ENCODE measurements at regions not wholly inside any gene's neighbourhood (a gene's known extent, or its start where the extent isn't known, plus 50 kb on each side); places are given as distances from the start of the nearest gene placed in this dataset.

DNA sequence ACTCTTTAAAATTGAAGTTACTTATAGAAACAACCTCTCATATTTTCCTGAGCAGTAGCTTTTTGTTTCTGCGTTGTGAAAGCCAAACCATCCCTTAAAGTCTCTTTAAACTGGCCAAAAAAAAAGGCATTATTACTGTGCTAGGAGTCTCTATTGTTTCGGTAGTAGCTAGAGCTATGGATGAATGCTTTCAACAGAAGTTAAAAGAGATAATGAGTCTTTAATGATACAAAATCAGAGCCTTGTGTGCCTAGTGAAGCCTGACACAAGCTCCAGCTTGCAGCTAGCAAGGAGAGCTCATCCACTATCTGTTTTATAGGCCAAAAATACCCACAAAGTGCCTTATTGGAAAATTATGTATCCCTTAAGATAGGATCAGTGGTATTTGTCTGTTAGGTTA, 360.4 kb upstream of the CDIN1 start:
- Histone ChIP-seq H3K4me1 (ENCODE audit: control insufficient read depth, insufficient read depth, low read length) (no peaks in the 10 kb centered on the region), H3K27ac (ENCODE audit: control insufficient read depth, insufficient read depth) (no peak overlapping the region), H3K4me2 (ENCODE audit: control insufficient read depth, insufficient read depth) (no peak overlapping the region), H3K27me3 (replicated peaks in 1 of 2; ENCODE audit: control insufficient read depth in 2 of 2, insufficient read depth in 2 of 2, low read length in 1 of 2) (no peaks in the 10 kb centered on the region), H3K4me3 (no peak overlapping the region), H4K20me1 (ENCODE audit: control insufficient read depth, insufficient read depth) (no peaks in the 10 kb centered on the region), H3K36me3 (ENCODE audit: control insufficient read depth in 2 of 2, insufficient read depth in 2 of 2, low read length in 1 of 2) (no peaks in the 10 kb centered on the region), H3K9ac (ENCODE audit: control insufficient read depth, insufficient read depth, low read length) (no peak overlapping the region), H2AFZ (ENCODE audit: control insufficient read depth, low read depth, low read length) (no peak overlapping the region), H3K79me2 (ENCODE audit: control insufficient read depth, insufficient read depth, low read length) (no peaks in the 10 kb centered on the region), H3K9me3 (replicated peaks; ENCODE audit: control insufficient read depth, insufficient read depth, low read length) (no peaks in the 10 kb centered on the region; the same call in 2 of the 3 replicates)
- WGBS (ENCODE audit: insufficient coverage, insufficient replicate concordance, low lambda C conversion rate, missing lambda C conversion rate), result 38% methylated on average over 2 of the region's 2 CpGs
- no peak for ATAC-seq
- ChIA-PET CTCF (no interaction called here), SMC1A (ENCODE audit: uncharacterized antibody, unreplicated experiment) (no interaction called here), POLR2A (no interaction called here), RAD21 (ENCODE audit: unreplicated experiment) (no interaction called here)
- TF ChIP-seq TARDBP (IDR thresholded peaks at IDR 0.05; ENCODE audit: borderline replicate concordance), result no peak
- TF ChIP-seq MTA2 (IDR thresholded peaks at IDR 0.05; ENCODE audit: low read depth), result no peak
- TF ChIP-seq ESRRA (IDR thresholded peaks at IDR 0.05; ENCODE audit: low read length), result no peak
- in situ Hi-C loops (cut with MboI), result no loop called here
- intact Hi-C loops (cut with micrococcal nuclease; ENCODE audit: unreplicated experiment), result no loop called here
- FAIRE-seq, result no peak
- no peak for DNase-seq (ENCODE audit: low read depth, low spot score)
- no TSS peak for BruUV-seq (replicated peaks)

DNA sequence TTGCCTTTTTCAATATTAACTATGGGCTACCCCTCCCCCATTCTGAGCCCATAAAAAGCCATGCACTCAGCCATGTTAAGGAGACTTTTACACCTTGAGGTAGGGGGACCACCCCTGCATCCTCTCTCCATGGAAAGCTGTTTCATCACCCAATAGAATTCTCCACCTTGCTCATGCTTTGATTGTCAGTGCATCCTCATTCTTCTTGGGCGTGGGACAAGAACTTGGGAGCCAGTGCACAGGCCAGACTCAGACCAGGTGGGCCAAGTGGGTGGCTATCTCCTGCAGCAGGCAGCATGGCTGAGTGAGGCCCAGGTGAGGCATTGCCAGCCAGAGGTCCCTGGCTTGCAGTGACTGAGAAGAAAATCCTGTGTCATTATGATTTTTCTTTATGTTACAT, 357.4 kb upstream of the CDIN1 start:
- WGBS (ENCODE audit: insufficient coverage, insufficient replicate concordance, low lambda C conversion rate, missing lambda C conversion rate), result 0% methylated on average over 1 of the region's 1 CpG
- no TSS peak for BruUV-seq (replicated peaks)
- Histone ChIP-seq H3K9ac (ENCODE audit: control insufficient read depth, insufficient read depth, low read length) (no peak overlapping the region), H3K4me1 (ENCODE audit: control insufficient read depth, insufficient read depth, low read length) (no peaks in the 10 kb centered on the region), H2AFZ (ENCODE audit: control insufficient read depth, low read depth, low read length) (no peak overlapping the region), H3K4me3 (no peak overlapping the region), H3K79me2 (ENCODE audit: control insufficient read depth, insufficient read depth, low read length) (no peaks in the 10 kb centered on the region), H3K27me3 (replicated peaks in 1 of 2; ENCODE audit: control insufficient read depth in 2 of 2, insufficient read depth in 2 of 2, low read length in 1 of 2) (no peaks in the 10 kb centered on the region), H3K27ac (ENCODE audit: control insufficient read depth, insufficient read depth) (no peak overlapping the region), H3K9me3 (replicated peaks; ENCODE audit: control insufficient read depth, insufficient read depth, low read length) (no peaks in the 10 kb centered on the region; the same call in 2 of the 3 replicates), H3K4me2 (ENCODE audit: control insufficient read depth, insufficient read depth) (no peak overlapping the region), H3K36me3 (ENCODE audit: control insufficient read depth in 2 of 2, insufficient read depth in 2 of 2, low read length in 1 of 2) (no peaks in the 10 kb centered on the region), H4K20me1 (ENCODE audit: control insufficient read depth, insufficient read depth) (no peaks in the 10 kb centered on the region)
- FAIRE-seq (no peak), DNase-seq (ENCODE audit: low read depth, low spot score) (no peak), ATAC-seq (no peak)
- RAD21 ChIA-PET (ENCODE audit: unreplicated experiment), result no interaction called here
- intact Hi-C loops (cut with micrococcal nuclease; ENCODE audit: unreplicated experiment) (no loop called here), in situ Hi-C loops (cut with MboI) (no loop called here)
- SMC1A ChIA-PET (ENCODE audit: uncharacterized antibody, unreplicated experiment), result no interaction called here
- CTCF ChIA-PET, result no interaction called here
- POLR2A ChIA-PET, result no interaction called here
- TF ChIP-seq, protein P1, sequence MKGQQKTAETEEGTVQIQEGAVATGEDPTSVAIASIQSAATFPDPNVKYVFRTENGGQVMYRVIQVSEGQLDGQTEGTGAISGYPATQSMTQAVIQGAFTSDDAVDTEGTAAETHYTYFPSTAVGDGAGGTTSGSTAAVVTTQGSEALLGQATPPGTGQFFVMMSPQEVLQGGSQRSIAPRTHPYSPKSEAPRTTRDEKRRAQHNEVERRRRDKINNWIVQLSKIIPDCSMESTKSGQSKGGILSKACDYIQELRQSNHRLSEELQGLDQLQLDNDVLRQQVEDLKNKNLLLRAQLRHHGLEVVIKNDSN (IDR thresholded peaks at IDR 0.05; ENCODE audit: borderline replicate concordance, extremely low read length, insufficient read depth, low read depth, low read length), result no peak
- TF ChIP-seq POLR2AphosphoS2 (IDR thresholded peaks at IDR 0.05; ENCODE audit: low read depth, low read length), result no peak
- TF ChIP-seq, protein P2, sequence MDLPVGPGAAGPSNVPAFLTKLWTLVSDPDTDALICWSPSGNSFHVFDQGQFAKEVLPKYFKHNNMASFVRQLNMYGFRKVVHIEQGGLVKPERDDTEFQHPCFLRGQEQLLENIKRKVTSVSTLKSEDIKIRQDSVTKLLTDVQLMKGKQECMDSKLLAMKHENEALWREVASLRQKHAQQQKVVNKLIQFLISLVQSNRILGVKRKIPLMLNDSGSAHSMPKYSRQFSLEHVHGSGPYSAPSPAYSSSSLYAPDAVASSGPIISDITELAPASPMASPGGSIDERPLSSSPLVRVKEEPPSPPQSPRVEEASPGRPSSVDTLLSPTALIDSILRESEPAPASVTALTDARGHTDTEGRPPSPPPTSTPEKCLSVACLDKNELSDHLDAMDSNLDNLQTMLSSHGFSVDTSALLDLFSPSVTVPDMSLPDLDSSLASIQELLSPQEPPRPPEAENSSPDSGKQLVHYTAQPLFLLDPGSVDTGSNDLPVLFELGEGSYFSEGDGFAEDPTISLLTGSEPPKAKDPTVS (IDR thresholded peaks at IDR 0.05; ENCODE audit: low read depth, low read length), result no peak
- no peak for TF ChIP-seq IRF4 (IDR thresholded peaks at IDR 0.05; ENCODE audit: low read depth, low read length)
- no peak for TF ChIP-seq SREBF2 (IDR thresholded peaks at IDR 0.05; ENCODE audit: low read length)
- TF ChIP-seq, protein P3, sequence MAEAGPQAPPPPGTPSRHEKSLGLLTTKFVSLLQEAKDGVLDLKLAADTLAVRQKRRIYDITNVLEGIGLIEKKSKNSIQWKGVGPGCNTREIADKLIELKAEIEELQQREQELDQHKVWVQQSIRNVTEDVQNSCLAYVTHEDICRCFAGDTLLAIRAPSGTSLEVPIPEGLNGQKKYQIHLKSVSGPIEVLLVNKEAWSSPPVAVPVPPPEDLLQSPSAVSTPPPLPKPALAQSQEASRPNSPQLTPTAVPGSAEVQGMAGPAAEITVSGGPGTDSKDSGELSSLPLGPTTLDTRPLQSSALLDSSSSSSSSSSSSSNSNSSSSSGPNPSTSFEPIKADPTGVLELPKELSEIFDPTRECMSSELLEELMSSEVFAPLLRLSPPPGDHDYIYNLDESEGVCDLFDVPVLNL (IDR thresholded peaks at IDR 0.05; ENCODE audit: low read depth, low read length), result no peak
- TF ChIP-seq JUND (IDR thresholded peaks at IDR 0.05; ENCODE audit: low read depth, low read length), result no peak
- TF ChIP-seq, protein P4, sequence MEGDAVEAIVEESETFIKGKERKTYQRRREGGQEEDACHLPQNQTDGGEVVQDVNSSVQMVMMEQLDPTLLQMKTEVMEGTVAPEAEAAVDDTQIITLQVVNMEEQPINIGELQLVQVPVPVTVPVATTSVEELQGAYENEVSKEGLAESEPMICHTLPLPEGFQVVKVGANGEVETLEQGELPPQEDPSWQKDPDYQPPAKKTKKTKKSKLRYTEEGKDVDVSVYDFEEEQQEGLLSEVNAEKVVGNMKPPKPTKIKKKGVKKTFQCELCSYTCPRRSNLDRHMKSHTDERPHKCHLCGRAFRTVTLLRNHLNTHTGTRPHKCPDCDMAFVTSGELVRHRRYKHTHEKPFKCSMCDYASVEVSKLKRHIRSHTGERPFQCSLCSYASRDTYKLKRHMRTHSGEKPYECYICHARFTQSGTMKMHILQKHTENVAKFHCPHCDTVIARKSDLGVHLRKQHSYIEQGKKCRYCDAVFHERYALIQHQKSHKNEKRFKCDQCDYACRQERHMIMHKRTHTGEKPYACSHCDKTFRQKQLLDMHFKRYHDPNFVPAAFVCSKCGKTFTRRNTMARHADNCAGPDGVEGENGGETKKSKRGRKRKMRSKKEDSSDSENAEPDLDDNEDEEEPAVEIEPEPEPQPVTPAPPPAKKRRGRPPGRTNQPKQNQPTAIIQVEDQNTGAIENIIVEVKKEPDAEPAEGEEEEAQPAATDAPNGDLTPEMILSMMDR (IDR thresholded peaks at IDR 0.05 in 2 of 3, conservative IDR thresholded peaks at IDR 0.05 in 1 of 3; ENCODE audit: control insufficient read depth in 2 of 3, extremely low read depth in 1 of 3, insufficient read depth in 1 of 3, low read depth in 3 of 3, low read length in 3 of 3), result no peak
- no peak for TF ChIP-seq HCFC1 (IDR thresholded peaks at IDR 0.05; ENCODE audit: low read length)
- TF ChIP-seq ZNF24 (IDR thresholded peaks at IDR 0.05), result no peak
- TF ChIP-seq SIN3A (IDR thresholded peaks at IDR 0.05; ENCODE audit: low read depth, low read length), result no peak
- no peak for TF ChIP-seq MYB (IDR thresholded peaks at IDR 0.05; ENCODE audit: borderline replicate concordance, low read depth, low read length)

Measured in GM12878 (cell line).